GM18867 (cell line): ENCODE measurements at regions not wholly inside any gene's neighbourhood (a gene's known extent, or its start where the extent isn't known, plus 50 kb on each side); places are given as distances from the start of the nearest gene placed in this dataset.
"Not testable (repeated sequence)": the region's sequence is repeated elsewhere in the genome, so short reads cannot be mapped to it uniquely, and the experiment has no call there.

Source experiments
- ATAC-seq: cut with Tn5 transposase; IDR thresholded peaks from one replicate; pipeline ENCODE4 v1.9.1; 2021; ENCODE audit warnings: mild to moderate bottlenecking, moderate library complexity; ENCODE audit not compliant: unreplicated experiment

GRCh38 chr14:56351861-56352260 lies 227.7 kb upstream of the TMEM260 start:
- no peak for ATAC-seq

- no peak for ATAC-seq
Measured at GRCh38 chr14:56352999-56353398, 226.6 kb upstream of the TMEM260 start.

GRCh38 chr14:56357428-56357827 lies 222.2 kb upstream of the TMEM260 start:
- ATAC-seq: no peak

- ATAC-seq: no peak
Measured at GRCh38 chr14:56358275-56358674, 221.3 kb upstream of the TMEM260 start.

- no peak for ATAC-seq
Measured at GRCh38 chr14:56358851-56359614, 220.6 kb upstream of the TMEM260 start.

DNA sequence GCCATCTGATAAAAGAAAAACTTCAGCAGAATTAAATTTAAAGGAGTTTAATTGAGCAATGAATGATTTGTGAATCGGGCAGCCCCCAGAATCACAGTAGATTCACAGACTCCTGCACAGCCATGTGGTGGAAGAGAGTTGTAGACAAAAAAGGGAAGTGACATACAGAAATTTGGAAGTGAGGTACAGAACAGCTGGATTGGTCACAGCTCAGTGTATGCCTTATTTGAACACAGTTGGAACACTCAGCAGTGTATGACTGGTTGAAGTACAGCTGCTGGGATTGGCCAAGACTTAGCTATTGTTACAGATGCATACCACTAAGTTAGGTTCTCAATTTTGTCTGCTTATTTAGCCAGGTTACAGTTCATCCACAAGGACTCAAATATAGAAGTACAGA lies 213.9 kb upstream of the TMEM260 start:
- not testable (repeated sequence) for ATAC-seq

DNA sequence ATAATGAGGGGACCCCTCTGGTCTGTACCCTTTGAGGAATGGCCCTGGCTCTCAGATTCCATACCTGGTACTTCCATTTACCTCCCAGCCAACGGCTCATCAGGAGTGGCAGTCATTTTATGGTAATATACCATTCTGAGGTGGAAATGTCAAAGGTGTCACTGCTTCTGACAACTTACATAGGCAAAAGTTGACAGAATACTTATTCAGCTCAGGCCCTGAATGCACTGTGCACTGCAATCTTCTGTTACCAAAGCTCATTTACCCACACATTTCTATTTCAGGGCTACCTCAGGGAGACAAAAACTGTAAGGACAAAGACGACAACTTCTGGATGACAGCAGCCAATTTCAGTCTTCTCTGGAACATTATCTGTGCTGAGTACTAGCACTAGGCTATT lies 212.2 kb upstream of the TMEM260 start:
- no peak for ATAC-seq

- no peak for ATAC-seq
Measured at GRCh38 chr14:56371737-56372136, 207.9 kb upstream of the TMEM260 start.

DNA sequence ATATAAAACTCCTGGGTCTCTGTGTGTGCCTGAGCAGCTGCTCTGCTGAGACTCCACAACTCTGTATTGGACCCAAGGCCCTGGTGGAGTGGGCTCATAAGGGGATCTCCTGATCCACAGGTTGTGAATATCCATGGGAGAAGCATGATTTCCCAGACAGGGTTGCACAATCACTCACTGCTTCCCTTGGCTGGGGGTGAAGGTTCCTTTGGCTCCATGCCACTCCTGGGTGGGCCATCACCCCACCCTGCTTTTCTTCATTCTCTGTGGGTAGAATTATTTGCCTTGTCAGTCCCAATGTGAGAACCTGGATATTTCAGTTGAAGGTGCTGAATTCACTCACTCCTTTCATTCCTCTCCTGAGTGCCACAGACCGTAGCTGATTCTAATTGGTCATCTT lies 205.2 kb upstream of the TMEM260 start:
- ATAC-seq: no peak

DNA sequence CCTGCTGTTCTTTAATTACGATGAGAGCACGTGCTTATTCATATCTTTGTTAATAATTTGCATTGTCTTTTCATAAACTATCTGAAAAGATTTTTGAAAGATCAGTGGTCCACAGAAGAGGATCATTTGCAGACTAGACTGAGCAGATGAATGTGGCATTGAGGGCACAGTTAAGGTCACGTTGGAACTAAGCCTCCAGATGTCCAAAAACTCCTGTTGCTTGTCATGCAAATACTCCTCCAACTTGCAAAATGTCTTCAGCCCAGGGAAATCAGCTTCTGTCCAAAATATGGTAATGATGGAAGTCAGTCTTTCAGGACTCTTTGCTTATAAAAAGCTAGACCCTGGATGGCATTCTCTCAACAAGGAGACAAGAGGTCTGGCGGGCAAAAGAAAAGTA lies 201.6 kb upstream of the TMEM260 start:
- no peak for ATAC-seq

DNA sequence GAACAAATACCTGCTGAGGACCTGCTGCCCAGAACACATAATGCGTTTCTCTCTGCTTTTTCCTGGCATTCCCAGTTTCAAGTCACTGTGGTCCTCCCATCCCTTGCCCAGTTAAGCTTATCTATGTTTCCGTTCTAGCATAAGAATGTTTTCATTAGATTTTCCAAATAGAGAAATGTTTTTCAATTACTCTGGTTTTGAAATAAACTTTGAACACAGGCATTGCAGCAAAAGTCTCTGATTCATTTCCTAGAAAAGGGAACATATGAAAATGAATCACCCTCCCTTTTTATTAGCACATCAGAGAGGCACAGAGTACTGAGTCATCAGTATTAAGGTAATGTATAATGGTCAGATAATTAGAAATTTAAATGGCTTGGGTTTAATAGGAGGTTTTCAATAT lies 201.1 kb upstream of the TMEM260 start:
- no peak for ATAC-seq

GRCh38 chr14:56379956-56380355 lies 199.6 kb upstream of the TMEM260 start:
- ATAC-seq: no peak

DNA sequence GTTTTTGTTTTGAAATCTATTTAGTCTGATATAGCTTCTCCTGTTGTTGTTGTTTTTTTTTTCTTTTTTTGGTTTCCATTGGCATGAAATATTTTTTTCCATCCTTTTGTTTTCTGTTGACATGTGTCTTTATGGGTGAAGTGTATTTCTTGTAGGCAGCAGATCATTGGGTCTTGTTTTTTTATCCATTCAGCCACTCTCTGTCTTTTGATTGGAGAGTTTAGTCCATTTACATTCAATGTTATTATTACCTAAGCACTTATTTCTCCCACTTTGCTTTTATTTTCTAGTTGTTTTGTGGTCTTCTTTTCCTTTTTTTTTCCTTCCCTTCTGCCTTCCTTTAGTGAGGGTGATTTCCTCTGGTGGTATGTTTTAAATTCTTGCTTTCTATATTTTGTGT lies 193.6 kb upstream of the TMEM260 start:
- no peak for ATAC-seq

DNA sequence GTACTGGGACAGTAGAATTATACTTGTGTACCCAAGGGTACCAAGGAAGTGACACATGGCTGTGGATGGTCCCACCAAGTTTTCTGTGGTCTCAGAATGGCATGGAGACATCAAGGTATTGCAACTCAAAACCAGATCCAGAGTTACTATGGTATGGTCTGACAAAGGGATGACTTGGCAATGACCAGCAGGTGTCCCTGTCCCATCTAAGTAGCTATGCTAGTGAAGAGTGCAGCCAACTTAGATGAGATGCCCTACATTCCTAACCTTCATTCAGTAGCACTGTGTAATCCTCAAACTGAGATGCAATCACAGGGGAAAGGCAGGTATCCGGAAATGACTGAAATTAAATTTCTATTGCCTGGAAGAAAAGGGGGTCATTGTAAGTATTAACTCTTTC lies 188.7 kb upstream of the TMEM260 start:
- ATAC-seq: no peak

DNA sequence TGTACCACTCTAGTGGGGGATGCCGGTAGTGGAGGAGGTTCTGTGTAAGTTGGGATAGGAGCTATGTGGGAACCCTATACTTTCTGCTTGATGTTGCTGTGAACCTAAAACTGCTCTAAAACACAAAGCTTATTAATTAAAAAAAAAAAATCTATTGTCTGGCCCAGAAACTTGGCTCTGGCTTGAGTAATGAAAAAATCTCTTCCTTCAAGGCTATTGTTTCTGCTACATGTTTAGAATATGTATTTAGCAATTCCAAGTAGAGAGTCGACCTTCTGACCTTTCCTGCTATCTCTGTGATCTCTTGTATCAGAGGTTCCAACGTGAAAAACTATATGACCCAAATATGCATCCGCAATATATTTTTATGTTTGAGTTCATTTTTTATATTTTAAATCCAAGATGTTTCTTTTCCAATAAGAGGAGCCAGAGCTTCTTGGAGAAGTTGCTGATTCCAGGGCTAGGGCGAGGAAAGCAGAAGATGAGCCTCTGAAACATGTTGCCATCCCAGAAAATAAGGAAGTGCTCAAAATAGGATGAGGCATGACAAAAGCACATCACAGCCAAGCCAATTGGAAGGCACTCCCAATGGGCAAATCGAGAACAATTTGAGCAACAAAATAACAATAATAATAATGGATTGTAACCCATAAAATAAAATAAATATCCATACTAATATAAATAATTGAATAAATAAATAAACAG lies 184.6 kb upstream of the TMEM260 start:
- no peak for ATAC-seq

GRCh38 chr14:56400109-56400825 lies 179.3 kb upstream of the TMEM260 start:
- ATAC-seq: no peak

DNA sequence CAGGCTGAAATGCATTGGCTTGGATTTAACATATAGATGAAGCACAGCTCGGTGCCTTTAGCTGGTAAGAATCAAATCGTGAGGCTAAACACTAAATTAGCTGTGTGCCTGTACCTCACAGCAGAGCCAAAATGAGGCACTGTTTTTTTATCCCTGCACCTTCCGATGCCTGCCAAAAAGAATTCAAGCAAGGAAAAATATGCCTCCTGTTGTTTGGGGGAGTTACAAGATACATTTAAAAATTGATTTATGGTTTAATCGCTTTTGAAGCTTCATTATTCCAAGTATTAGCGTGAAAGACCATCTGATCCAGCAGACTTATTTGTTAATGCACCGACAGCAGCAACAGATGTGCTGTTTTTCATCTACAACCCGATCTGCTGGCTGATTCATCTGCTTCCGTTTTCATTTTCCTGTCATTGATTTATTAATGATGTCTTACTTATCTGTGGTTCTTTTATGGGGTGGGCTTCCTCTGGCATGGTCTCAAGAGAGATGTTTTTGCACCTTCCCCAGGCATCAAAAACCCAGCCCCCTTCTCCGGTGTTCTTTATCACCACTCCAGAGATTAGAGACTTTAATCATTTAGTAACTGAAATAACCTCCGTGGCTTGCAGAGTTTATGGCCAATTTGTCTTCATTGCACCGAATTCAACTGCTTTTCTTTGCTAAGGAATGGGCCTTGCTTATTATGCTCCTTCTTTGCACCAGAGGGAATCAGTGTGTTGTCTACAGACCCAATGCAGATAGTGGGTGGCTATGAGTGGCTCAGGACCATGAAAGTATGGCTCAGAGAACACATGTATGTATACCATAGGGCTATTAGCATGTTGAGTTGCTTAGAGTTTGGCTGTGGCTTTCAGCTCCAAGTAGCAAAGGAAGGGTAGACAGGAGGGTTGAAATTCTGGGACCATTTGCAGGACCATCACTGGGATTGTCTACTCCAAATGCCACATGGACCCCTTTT lies 166.8 kb upstream of the TMEM260 start:
- ATAC-seq: no peak

DNA sequence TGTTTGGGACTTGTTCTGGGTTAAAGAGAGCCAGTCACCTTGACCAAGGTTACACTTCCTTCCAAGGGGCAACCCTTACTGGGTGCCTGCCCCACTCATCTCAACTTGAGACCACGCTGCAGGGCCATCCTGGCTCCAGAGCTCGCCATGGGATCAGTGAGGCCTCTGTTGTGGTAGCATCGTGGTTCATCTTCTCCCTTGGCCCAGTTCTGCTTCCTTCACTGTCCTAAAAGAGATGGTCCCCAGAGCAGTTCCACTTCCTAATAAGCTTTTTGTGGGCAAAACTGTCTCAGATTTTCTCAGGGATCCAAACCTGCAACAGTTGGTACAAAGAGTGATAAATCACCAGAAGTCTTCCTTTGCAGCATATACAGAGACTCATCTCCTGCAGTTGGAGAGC lies 165.9 kb upstream of the TMEM260 start:
- no peak for ATAC-seq

DNA sequence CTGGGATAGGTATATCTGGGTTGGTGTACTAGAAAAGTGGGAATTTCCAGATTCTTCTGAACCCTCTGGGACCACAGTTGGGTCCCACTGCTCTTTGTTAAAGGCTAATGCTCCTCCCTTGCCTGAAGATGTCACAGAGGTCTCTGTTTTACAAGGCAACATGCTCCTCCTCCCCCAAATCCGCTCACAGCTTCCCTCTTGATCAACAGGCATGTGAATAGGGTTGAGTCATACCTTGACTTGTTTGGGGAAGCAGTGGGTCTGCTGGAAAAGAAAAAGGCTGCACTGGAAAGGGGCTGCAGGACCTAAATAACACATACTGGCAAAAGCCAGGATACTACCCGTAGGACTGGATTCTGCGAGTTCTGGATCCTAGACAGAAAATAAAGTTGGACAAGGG lies 165.4 kb upstream of the TMEM260 start:
- ATAC-seq: no peak

DNA sequence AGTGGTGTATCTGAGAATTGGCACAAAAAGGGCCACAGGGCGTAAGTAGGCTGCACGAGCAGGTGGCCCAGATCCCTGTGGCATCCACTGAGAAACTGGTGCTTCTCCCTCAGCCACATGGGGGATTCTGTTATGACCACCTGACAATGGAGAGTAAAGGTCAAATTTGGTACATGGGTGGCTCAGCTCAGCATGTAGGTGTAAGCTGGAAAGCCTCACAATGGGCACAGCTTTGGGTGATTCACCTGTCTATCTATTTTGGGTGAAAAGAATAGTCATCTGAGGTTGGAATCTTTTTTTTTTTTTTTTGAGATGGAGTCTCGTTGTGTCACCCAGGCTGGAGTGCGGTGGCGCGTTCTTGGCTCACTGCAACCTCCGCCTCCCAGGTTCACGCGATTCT lies 163.4 kb upstream of the TMEM260 start:
- no peak for ATAC-seq

- ATAC-seq: no peak
Measured at GRCh38 chr14:56417173-56417572, 162.4 kb upstream of the TMEM260 start.
